ENCODE measurements at regions not wholly inside any gene's neighbourhood (a gene's known extent, or its start where the extent isn't known, plus 50 kb on each side); places are given as distances from the start of the nearest gene placed in this dataset.
"Not testable (repeated sequence)": the region's sequence is repeated elsewhere in the genome, so short reads cannot be mapped to it uniquely, and the experiment has no call there.

GRCh38 chr2:208674919-208675318, 268.3 kb downstream of the PTH2R start:
- H2BK120ac ChIP-seq (ENCODE audit: low read depth, low read length, poor library complexity, severe bottlenecking), result no peak overlapping the region
- Mint-ChIP-seq H3K4me1 (peaks cover 12 to 16% of the 10 kb centered on the region in 2 experiments), H3K4me3 (no peak overlapping the region), H3K27ac (no peak overlapping the region; a peak in 1 of 7 replicates), H3K9me3 (no peaks in the 10 kb centered on the region), H3K36me3 (ENCODE audit: insufficient read depth in 1 of 3, low read depth in 3 of 3) (no peaks in the 10 kb centered on the region), H3K27me3 (ENCODE audit: low read depth) (peaks cover 2% of the 10 kb centered on the region; the same call in 1 of the 2 replicates)
- H3K4ac ChIP-seq (ENCODE audit: low read depth, low read length), result no peak overlapping the region
- H2AFZ ChIP-seq (ENCODE audit: low read length), result no peak overlapping the region
- no peak overlapping the region for H2BK5ac ChIP-seq (ENCODE audit: insufficient read length, low read length)
- H3K27me3 ChIP-seq (ENCODE audit: insufficient read depth, low read length), result no peaks in the 10 kb centered on the region
- H3K4me2 ChIP-seq (ENCODE audit: insufficient read depth, insufficient read length, low read length), result no peak overlapping the region
- no peak overlapping the region for H4K5ac ChIP-seq (ENCODE audit: insufficient read length, low read depth, low read length)
- H3K56ac ChIP-seq (ENCODE audit: insufficient read length, low read depth, low read length), result no peak overlapping the region
- DNase-seq, result no peak
- H4K91ac ChIP-seq (ENCODE audit: insufficient read length, low read depth, low read length), result no peak overlapping the region
- no peak overlapping the region for H3K18ac ChIP-seq (ENCODE audit: insufficient read length, low read depth, low read length)
- WGBS (ENCODE audit: extremely low coverage, insufficient read length, low lambda C conversion rate), result no CpG with 5 or more reads among the region's 2 CpGs
- no peak overlapping the region for H2BK20ac ChIP-seq (ENCODE audit: low read depth, low read length, poor library complexity, severe bottlenecking)
- no peak overlapping the region for H3K27ac ChIP-seq (ENCODE audit: insufficient read length, low read depth, low read length)
- no peak overlapping the region for H2AK5ac ChIP-seq (ENCODE audit: insufficient read length, low read length)
- no peak overlapping the region for H4K8ac ChIP-seq (replicated peaks; ENCODE audit: insufficient read length, low read depth, low read length)
- peaks cover 3% of the 10 kb centered on the region; the same call in 1 of the 2 replicates for H3K4me1 ChIP-seq (ENCODE audit: insufficient read depth, low read length)
- H2BK15ac ChIP-seq (ENCODE audit: low read depth, low read length), result no peak overlapping the region
- no peak overlapping the region for H3T11ph ChIP-seq (ENCODE audit: low read length)
- H3K79me2 ChIP-seq (ENCODE audit: insufficient read depth, low read length), result no peaks in the 10 kb centered on the region
- H3K14ac ChIP-seq (ENCODE audit: insufficient read depth, low read length), result no peak overlapping the region
- H3K9ac ChIP-seq (ENCODE audit: extremely low read depth, insufficient read length, low read length), result no peak overlapping the region
- H3K79me1 ChIP-seq (ENCODE audit: insufficient read depth, low read depth, low read length, poor library complexity, severe bottlenecking), result no peaks in the 10 kb centered on the region
- H3K23ac ChIP-seq (ENCODE audit: insufficient read length, low read depth, low read length), result no peak overlapping the region
- H4K20me1 ChIP-seq (ENCODE audit: control insufficient read depth, insufficient read depth, insufficient read length), result no peaks in the 10 kb centered on the region
- no peaks in the 10 kb centered on the region for H3K23me2 ChIP-seq (ENCODE audit: insufficient read length, low read depth, low read length, poor library complexity, severe bottlenecking)
- no peak for TF ChIP-seq CTCF (conservative IDR thresholded peaks at IDR 0.05)
- H2BK12ac ChIP-seq (ENCODE audit: insufficient read length, low read depth, low read length), result no peak overlapping the region
- no peaks in the 10 kb centered on the region for H3K9me3 ChIP-seq (ENCODE audit: control insufficient read depth, low read depth, low read length)

GRCh38 chr2:208685929-208686328, 279.3 kb downstream of the PTH2R start:
- H3K36me3 Mint-ChIP-seq (ENCODE audit: insufficient read depth in 1 of 3, low read depth in 3 of 3), result peaks cover 6 to 16% (median 7%) of the 10 kb centered on the region in 3 experiments; a peak in 5 of 7 replicates
- H4K5ac ChIP-seq (ENCODE audit: insufficient read length, low read depth, low read length); H3K9ac ChIP-seq (ENCODE audit: extremely low read depth, insufficient read length, low read length); H2BK15ac ChIP-seq (ENCODE audit: low read depth, low read length); H3K9me3 ChIP-seq (ENCODE audit: control insufficient read depth, low read depth, low read length); H3K4me1 Mint-ChIP-seq; H3K27ac Mint-ChIP-seq; H3K23me2 ChIP-seq (ENCODE audit: insufficient read length, low read depth, low read length, poor library complexity, severe bottlenecking); H2BK5ac ChIP-seq (ENCODE audit: insufficient read length, low read length); H3K56ac ChIP-seq (ENCODE audit: insufficient read length, low read depth, low read length); H3K79me1 ChIP-seq (ENCODE audit: insufficient read depth, low read depth, low read length, poor library complexity, severe bottlenecking); H4K8ac ChIP-seq (replicated peaks; ENCODE audit: insufficient read length, low read depth, low read length); H2AFZ ChIP-seq (ENCODE audit: low read length); H2BK12ac ChIP-seq (ENCODE audit: insufficient read length, low read depth, low read length); H4K20me1 ChIP-seq (ENCODE audit: control insufficient read depth, insufficient read depth, insufficient read length); H3T11ph ChIP-seq (ENCODE audit: low read length); H3K27ac ChIP-seq (ENCODE audit: insufficient read length, low read depth, low read length); H3K4ac ChIP-seq (ENCODE audit: low read depth, low read length); H3K79me2 ChIP-seq (ENCODE audit: insufficient read depth, low read length); H4K91ac ChIP-seq (ENCODE audit: insufficient read length, low read depth, low read length); DNase-seq; H2AK5ac ChIP-seq (ENCODE audit: insufficient read length, low read length); H3K27me3 ChIP-seq (ENCODE audit: insufficient read depth, low read length); H2BK20ac ChIP-seq (ENCODE audit: low read depth, low read length, poor library complexity, severe bottlenecking); H3K23ac ChIP-seq (ENCODE audit: insufficient read length, low read depth, low read length); H3K4me1 ChIP-seq (ENCODE audit: insufficient read depth, low read length); H3K27me3 Mint-ChIP-seq (ENCODE audit: low read depth); H3K4me3 Mint-ChIP-seq; H3K4me2 ChIP-seq (ENCODE audit: insufficient read depth, insufficient read length, low read length); H2BK120ac ChIP-seq (ENCODE audit: low read depth, low read length, poor library complexity, severe bottlenecking); H3K14ac ChIP-seq (ENCODE audit: insufficient read depth, low read length); H3K18ac ChIP-seq (ENCODE audit: insufficient read length, low read depth, low read length): not testable (repeated sequence)
- H3K9me3 Mint-ChIP-seq, result peaks cover 27 to 28% of the 10 kb centered on the region in 2 experiments
- no CpG with 5 or more reads among the region's 13 CpGs for WGBS (ENCODE audit: extremely low coverage, insufficient read length, low lambda C conversion rate)

Data from H9 (cell line).